Pancreas (tissue), 10 donors: ENCODE measurements at regions not wholly inside any gene's neighbourhood (a gene's known extent, or its start where the extent isn't known, plus 50 kb on each side); places are given as distances from the start of the nearest gene placed in this dataset.

Experiments used
- ATAC-seq, 4 donors: fragments of 200-7000 bp; cut with Tn5 transposase; one replicate each; pipeline versions ENCODE4 v1.8.0 to v1.9.1; 2020; ENCODE audit warnings: mild to moderate bottlenecking in 4 of 4, moderate library complexity in 4 of 4
- DNase-seq, 6 donors: peaks; one replicate each; pipeline ENCODE4 v3.0.0-alpha.2; 2020
- FAIRE-seq: peaks from 2 replicates; lab custom pipeline; 2012; peaks lifted over from hg19 to GRCh38; lab: Jason Lieb, UNC
- H3K27ac ChIP-seq, 4 donors: fragments of 200-600 bp; sonication (generic); 1 replicate in 3 of 4; 2 replicates in 1 of 4; pipeline versions ENCODE4 v1.5.0 to v1.8.0; 2020
- H3K27me3 ChIP-seq, 4 donors: fragments of 200-600 bp; one replicate each; pipeline ENCODE4 v1.8.0; 2021
- H3K36me3 ChIP-seq, 3 donors: fragments of 200-600 bp; sonication (generic) in 1 of 3; one replicate each; pipeline versions ENCODE4 v1.5.0 to v1.8.0; 2020 to 2021
- H3K4me1 ChIP-seq, 3 donors: fragments of 200-600 bp; one replicate each; pipeline ENCODE4 v1.8.0; 2021
- H3K4me3 ChIP-seq, 4 donors: fragments of 200-600 bp; sonication (generic) in 2 of 4; one replicate each; pipeline versions ENCODE4 v1.5.0 to v1.8.0; 2020 to 2021
- H3K9me3 ChIP-seq, 4 donors: fragments of 200-600 bp; one replicate each; pipeline ENCODE4 v1.8.0; 2021
- CTCF ChIP-seq, 4 donors: fragments of 200-600 bp; sonication (generic) in 3 of 4; IDR thresholded peaks; one replicate each; pipeline versions ENCODE4 v1.5.0 to v1.8.0; 2021; ENCODE audit warnings: antibody characterized with exemption in 4 of 4
- WGBS, 2 donors: extraction: QIAGEN DNeasy Blood & Tissue Kit; methylation state at CpG; one replicate each; pipeline ENCODE4 v1.1.7; 2013; 5-methylcytosine and 5-hydroxymethylcytosine counted together
- intact Hi-C, 3 donors: fragments of 100-400 bp; cut with DNase I; formaldehyde crosslinking; loops; one replicate each; pipeline versions ENCODE4 v1.11.1 to v1.14.2; 2022
- donor health status: healthy with polysubstance abuse.
- donor health status: DM: no; HTN: no; CAD: no; lungs with moderate emphysema.
- donor health status: DM: no; HTN: no; CAD: no.
- donor health status: control.
- donor health status: control.
- donor health status: Bipolar disorder and iron deficiency.
- donor health status: DM: yes; HTN: yes; CAD: no.
- donor health status: DM: no; HTN: no; CAD: no.
- donor health status: DM: no; HTN: no; CAD: no.
- donor health status: DM: yes; HTN: yes; CAD: no.

- TF ChIP-seq CTCF (IDR thresholded peaks at IDR 0.05): no peak
- no peaks in the 10 kb centered on the region for H3K36me3 ChIP-seq
- 12% methylated on average over 3 of the region's 3 CpGs for WGBS, 2 donors
- peaks cover 3 to 29% (median 19%) of the 10 kb centered on the region in 3 donors for H3K4me1 ChIP-seq
- FAIRE-seq (no peak), DNase-seq (peak in 3 of 6 donors; percentile 36 to 71 (median 60)), ATAC-seq (peak; percentile 73 to 84 (median 80))
- H3K27ac ChIP-seq: peak overlapping the region; percentile 28 to 72 (median 50)
- H3K4me3 ChIP-seq: no peak overlapping the region
- intact Hi-C loops: no loop called here
- no peaks in the 10 kb centered on the region for H3K27me3 ChIP-seq
- H3K9me3 ChIP-seq: no peaks in the 10 kb centered on the region
Measured at GRCh38 chr10:33041783-33042437, 83.9 kb upstream of the ITGB1 start.

- DNase-seq (no peak), FAIRE-seq (no peak), ATAC-seq (no peak)
- H3K4me3 ChIP-seq: no peak overlapping the region
- intact Hi-C loops: no loop called here
- no peaks in the 10 kb centered on the region for H3K27me3 ChIP-seq
- H3K27ac ChIP-seq: no peak overlapping the region
- TF ChIP-seq CTCF (IDR thresholded peaks at IDR 0.05): no peak
- H3K36me3 ChIP-seq: no peaks in the 10 kb centered on the region
- no peaks in the 10 kb centered on the region for H3K9me3 ChIP-seq
- 21 to 22% methylated on average over 1 of the region's 1 CpG for WGBS, 2 donors
- H3K4me1 ChIP-seq: peaks cover 3 to 29% (median 19%) of the 10 kb centered on the region in 3 donors
Measured at GRCh38 chr10:33040436-33040835, 82.4 kb upstream of the ITGB1 start.

GRCh38 chr10:33039181-33039580 is 81.2 kb upstream of the ITGB1 start:
- ATAC-seq (no peak), FAIRE-seq (no peak), DNase-seq (no peak)
- Histone ChIP-seq H3K4me1 (peaks cover 3 to 27% (median 19%) of the 10 kb centered on the region in 3 donors), H3K4me3 (no peak overlapping the region), H3K36me3 (no peaks in the 10 kb centered on the region), H3K9me3 (no peaks in the 10 kb centered on the region), H3K27ac (no peak overlapping the region), H3K27me3 (no peaks in the 10 kb centered on the region)
- TF ChIP-seq CTCF (IDR thresholded peaks at IDR 0.05): no peak
- WGBS, 2 donors: 74 to 81% methylated on average over 1 of the region's 1 CpG
- intact Hi-C loops: no loop called here

DNA sequence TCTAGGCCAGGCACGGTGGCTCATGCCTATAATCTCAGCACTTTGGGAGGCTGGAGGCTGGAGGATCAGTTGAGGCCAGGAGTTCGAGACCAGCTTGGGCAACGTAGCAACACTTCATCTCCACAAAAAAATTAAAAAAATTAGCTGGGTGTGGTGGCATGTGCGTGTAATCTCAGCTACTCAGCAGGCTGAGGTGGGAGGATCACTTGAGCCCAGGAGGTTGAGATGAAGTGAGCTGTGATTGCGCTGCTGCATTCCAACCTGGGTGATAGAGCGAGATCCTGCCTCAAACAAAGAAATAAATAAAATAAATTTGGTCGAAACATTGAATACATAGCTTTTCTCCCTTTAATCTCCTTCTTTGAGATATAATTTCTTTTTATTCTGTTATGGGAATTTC is 80.6 kb upstream of the ITGB1 start:
- no peak for TF ChIP-seq CTCF (IDR thresholded peaks at IDR 0.05)
- intact Hi-C loops: no loop called here
- DNase-seq (no peak), FAIRE-seq (no peak), ATAC-seq (no peak)
- no peaks in the 10 kb centered on the region for H3K27me3 ChIP-seq
- H3K27ac ChIP-seq: no peak overlapping the region
- H3K4me3 ChIP-seq: no peak overlapping the region
- no peaks in the 10 kb centered on the region for H3K36me3 ChIP-seq
- H3K9me3 ChIP-seq: no peaks in the 10 kb centered on the region
- 89 to 91% methylated on average over 7 of the region's 7 CpGs for whole genome bisulfite sequencing, 2 donors
- H3K4me1 ChIP-seq: peaks cover 1 to 25% (median 19%) of the 10 kb centered on the region in 3 donors

DNA sequence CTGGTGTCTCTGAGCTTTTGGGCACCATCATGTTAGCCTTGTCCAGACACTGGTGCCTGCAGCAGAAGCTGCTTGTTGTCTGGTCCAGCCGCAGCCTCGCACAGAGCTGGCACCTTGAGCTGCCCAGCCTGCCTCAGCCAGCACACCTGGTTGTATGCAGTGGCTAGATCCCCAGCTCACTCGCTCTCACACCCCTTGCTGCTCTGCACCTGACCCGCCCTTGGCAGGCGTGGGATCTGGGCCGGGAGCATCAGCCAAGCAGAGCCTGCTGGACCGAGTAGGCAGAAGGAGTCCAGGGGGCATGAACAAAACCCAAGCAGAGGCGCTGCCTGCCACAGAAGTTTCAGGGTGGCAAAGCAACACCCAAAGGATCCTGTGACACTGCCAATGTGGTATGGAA is 79.7 kb upstream of the ITGB1 start:
- H3K27me3 ChIP-seq: no peaks in the 10 kb centered on the region
- no peak overlapping the region for H3K4me3 ChIP-seq
- ATAC-seq: no peak
- H3K27ac ChIP-seq: no peak overlapping the region
- intact Hi-C loops: no loop called here
- H3K4me1 ChIP-seq: peaks cover 0 to 25% (median 17%) of the 10 kb centered on the region in 3 donors
- TF ChIP-seq CTCF (IDR thresholded peaks at IDR 0.05): no peak
- H3K9me3 ChIP-seq: no peaks in the 10 kb centered on the region
- 93 to 95% methylated on average over 8 of the region's 8 CpGs for WGBS, 2 donors
- FAIRE-seq: no peak
- peak in 1 of 6 donors; percentile 43 for DNase-seq
- no peaks in the 10 kb centered on the region for H3K36me3 ChIP-seq
